Cardiac septum (tissue), 1 donor: ENCODE measurements at regions not wholly inside any gene's neighbourhood (a gene's known extent, or its start where the extent isn't known, plus 50 kb on each side); places are given as distances from the start of the nearest gene placed in this dataset.
"Not testable (repeated sequence)": the region's sequence is repeated elsewhere in the genome, so short reads cannot be mapped to it uniquely, and the experiment has no call there.

Experiments
- DNase-seq: peaks from one replicate; pipeline ENCODE4 v3.0.0-alpha.2; 2020; ENCODE audit warnings: low spot score
- intact Hi-C: fragments of 100-400 bp; cut with DNase I; formaldehyde crosslinking; loops from one replicate; pipeline ENCODE4 v1.14.0; 2022
- donor health status: DM: no; HTN: no; CAD: no.

- no peak for DNase-seq
- intact Hi-C loops = loop anchor here (1.0 to 5.0 kb wide), 5 partner anchors 65 to 445 kb away; partner anchors contain the start of gene PIK3R1
These were observed 408.1 kb upstream of the PIK3R1 start for GRCh38 chr5:67807439-67807888.

- intact Hi-C loops = loop anchor here (1.0 to 5.0 kb wide), 5 partner anchors 65 to 445 kb away; partner anchors contain the start of gene PIK3R1
- DNase-seq = no peak
These were observed 408.7 kb upstream of the PIK3R1 start for GRCh38 chr5:67806654-67807438.

GRCh38 chr5:67805666-67806348 is 409.7 kb upstream of the PIK3R1 start:
- intact Hi-C loops = loop anchor here (2.0 to 5.0 kb wide), 4 partner anchors 66 to 446 kb away; no protein-coding TSS in a partner anchor
- no peak for DNase-seq

- no peak for DNase-seq
- intact Hi-C loops = no loop called here
These were observed 412.8 kb upstream of the PIK3R1 start for GRCh38 chr5:67802766-67803165.

GRCh38 chr5:67799732-67800234 is 415.8 kb upstream of the PIK3R1 start:
- intact Hi-C loops = no loop called here
- no peak for DNase-seq

GRCh38 chr5:67798470-67798869 is 417.1 kb upstream of the PIK3R1 start:
- intact Hi-C loops = not testable (repeated sequence)

GRCh38 chr5:67795781-67796477 is 419.6 kb upstream of the PIK3R1 start:
- DNase-seq = no peak
- intact Hi-C loops = no loop called here

More at GRCh38 chr5:67798470-67798869, 417.1 kb upstream of the PIK3R1 start:
- DNase-seq = not testable (repeated sequence)

GRCh38 chr5:67793966-67794365 is 421.6 kb upstream of the PIK3R1 start:
- intact Hi-C loops = no loop called here
- DNase-seq = no peak

GRCh38 chr5:67793418-67793817 is 422.1 kb upstream of the PIK3R1 start:
- DNase-seq = no peak
- intact Hi-C loops = no loop called here

- no peak for DNase-seq
- intact Hi-C loops = no loop called here
These were observed 422.7 kb upstream of the PIK3R1 start for GRCh38 chr5:67792891-67793290.

- DNase-seq = no peak
- intact Hi-C loops = no loop called here
These were observed 425.2 kb upstream of the PIK3R1 start for GRCh38 chr5:67790390-67790789.

- intact Hi-C loops, DNase-seq: not testable (repeated sequence)
These were observed 435.5 kb upstream of the PIK3R1 start for GRCh38 chr5:67779893-67780623.

- intact Hi-C loops = no loop called here
- no peak for DNase-seq
These were observed 440.8 kb upstream of the PIK3R1 start for GRCh38 chr5:67774786-67775185.

GRCh38 chr5:67774267-67774552 is 441.3 kb upstream of the PIK3R1 start:
- no peak for DNase-seq
- intact Hi-C loops = no loop called here

- DNase-seq = no peak
- intact Hi-C loops = no loop called here
These were observed 441.9 kb upstream of the PIK3R1 start for GRCh38 chr5:67773411-67774266.

- intact Hi-C loops = no loop called here
- no peak for DNase-seq
These were observed 443.8 kb upstream of the PIK3R1 start for GRCh38 chr5:67771791-67772190.

- no peak for DNase-seq
- intact Hi-C loops = no loop called here
These were observed 444.3 kb upstream of the PIK3R1 start for GRCh38 chr5:67771221-67771620.

GRCh38 chr5:67770431-67771025 is 445.0 kb upstream of the PIK3R1 start:
- intact Hi-C loops = no loop called here
- no peak for DNase-seq
